GM12865 (cell line): ENCODE measurements at regions not wholly inside any gene's neighbourhood (a gene's known extent, or its start where the extent isn't known, plus 50 kb on each side); places are given as distances from the start of the nearest gene placed in this dataset.

Experiments used
- DNase-seq: peaks from one replicate; pipeline ENCODE4 v3.0.0; 2010; ENCODE audit warnings: low read depth
- H3K4me3 ChIP-seq: 2 replicates; pipeline ENCODE4 v1.5.1; 2011; ENCODE audit warnings: mild to moderate bottlenecking, low read depth, low read length, control low read depth
- CTCF ChIP-seq: IDR thresholded peaks from 2 replicates; pipeline ENCODE4 v1.5.1; 2011; ENCODE audit warnings: low read length, control low read depth, low read depth, inconsistent platforms; ENCODE audit not compliant: insufficient read depth; ENCODE audit errors: missing control alignments

- no peak overlapping the region for H3K4me3 ChIP-seq
- no peak for DNase-seq
Measured at GRCh38 chr7:131905471-131905973, 349.1 kb upstream of the PODXL start.

GRCh38 chr7:131904760-131905327 lies 348.4 kb upstream of the PODXL start:
- H3K4me3 ChIP-seq, result no peak overlapping the region
- no peak for DNase-seq
- no peak for TF ChIP-seq CTCF

More at GRCh38 chr7:131905471-131905973, 349.1 kb upstream of the PODXL start:
- TF ChIP-seq CTCF, result no peak

- TF ChIP-seq CTCF, result no peak
- DNase-seq, result no peak
- H3K4me3 ChIP-seq, result no peak overlapping the region
Measured at GRCh38 chr7:131903315-131903714, 346.9 kb upstream of the PODXL start.

- TF ChIP-seq CTCF, result no peak
- no peak for DNase-seq
- H3K4me3 ChIP-seq, result no peak overlapping the region
Measured at GRCh38 chr7:131900785-131901287, 344.4 kb upstream of the PODXL start.

GRCh38 chr7:131899271-131900030 lies 343.0 kb upstream of the PODXL start:
- H3K4me3 ChIP-seq, result no peak overlapping the region
- no peak for TF ChIP-seq CTCF
- no peak for DNase-seq

- H3K4me3 ChIP-seq, result no peak overlapping the region
- TF ChIP-seq CTCF, result no peak
- DNase-seq, result no peak
Measured at GRCh38 chr7:131898418-131898817, 342.0 kb upstream of the PODXL start.
